ENCODE measurements at regions not wholly inside any gene's neighbourhood (a gene's known extent, or its start where the extent isn't known, plus 50 kb on each side); places are given as distances from the start of the nearest gene placed in this dataset.
"Not testable (repeated sequence)": the region's sequence is repeated elsewhere in the genome, so short reads cannot be mapped to it uniquely, and the experiment has no call there.

DNA sequence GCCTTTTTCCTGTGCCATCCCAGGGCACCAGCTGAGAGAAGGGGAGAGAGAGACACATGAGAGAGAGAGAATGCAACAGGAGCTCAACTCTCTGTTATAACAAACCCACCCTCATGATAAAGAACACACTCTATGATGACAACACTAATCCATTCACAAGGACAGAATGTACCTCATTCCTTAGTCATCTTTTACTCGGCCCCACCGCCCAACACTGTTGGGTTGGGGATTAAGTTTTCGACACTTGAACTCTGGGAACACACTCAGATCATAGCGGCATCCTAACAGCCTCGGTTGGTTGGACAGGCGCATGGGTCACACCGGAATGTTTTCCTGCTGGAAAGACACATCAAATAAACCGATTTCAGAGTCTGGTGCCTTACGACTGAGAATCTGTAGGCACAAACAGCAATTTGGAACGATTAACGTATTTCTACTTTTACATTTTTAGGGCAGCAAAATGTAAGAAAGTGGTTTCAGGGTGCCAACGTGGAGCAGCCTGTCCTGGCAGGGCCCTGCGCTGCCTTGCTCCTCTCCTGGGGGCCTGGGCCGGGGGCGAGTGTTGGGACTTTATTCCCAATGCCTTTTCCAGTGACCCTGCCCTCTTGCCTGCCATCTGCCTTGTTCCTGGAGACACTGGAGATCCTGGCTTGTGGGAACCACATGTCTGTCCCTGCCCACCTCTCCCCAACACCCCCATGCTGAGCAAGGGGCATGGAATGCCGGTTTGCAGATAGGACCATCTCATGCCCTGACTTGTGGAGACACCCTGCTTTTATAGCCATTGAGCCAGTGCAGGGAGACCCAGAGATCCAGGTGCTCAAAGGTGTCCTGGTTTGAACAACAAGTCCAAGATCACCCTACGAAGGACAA, 287.0 kb downstream of the TCERG1L start:
- no peak for DNase-seq

DNA sequence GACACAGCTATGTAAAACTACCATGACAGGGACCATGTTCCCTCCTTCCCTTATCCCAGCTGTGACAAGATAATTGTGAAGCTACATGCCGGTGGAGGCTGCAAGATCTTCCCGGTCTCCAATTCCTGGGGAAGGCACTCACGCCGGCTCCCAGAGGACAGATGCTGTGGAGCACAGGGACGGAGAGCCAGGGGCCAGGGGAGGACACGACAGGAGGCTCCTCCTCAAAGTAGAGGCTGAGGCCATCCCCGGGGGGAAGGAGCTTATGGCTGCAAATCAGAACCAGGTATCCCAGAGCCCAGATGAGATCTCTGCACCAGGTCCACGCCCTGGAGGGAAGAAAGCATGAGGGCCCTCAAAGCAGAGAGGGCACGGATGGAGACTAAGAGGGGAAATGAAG, 286.2 kb downstream of the TCERG1L start:
- DNase-seq: no peak

DNA sequence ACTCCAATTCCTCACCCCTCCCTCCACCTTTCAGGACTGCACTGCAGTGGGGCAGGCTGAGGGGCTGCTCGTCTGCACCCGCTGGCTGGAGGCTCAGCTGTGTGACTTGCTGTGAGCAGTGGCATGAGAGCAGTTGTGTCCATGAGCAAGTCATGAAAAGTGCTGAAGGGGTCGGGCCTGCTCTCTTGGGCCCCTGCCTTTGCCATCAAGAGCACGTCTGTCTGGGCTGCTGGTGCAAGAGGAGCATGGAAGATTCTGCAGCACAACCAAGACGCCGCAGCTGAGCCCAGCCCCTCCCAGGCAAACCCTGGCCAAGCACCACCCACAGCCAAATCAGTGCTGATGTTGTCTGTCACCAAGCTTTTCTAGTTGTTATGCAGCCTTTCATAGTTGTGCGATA, 284.3 kb downstream of the TCERG1L start:
- DNase-seq: no peak

DNA sequence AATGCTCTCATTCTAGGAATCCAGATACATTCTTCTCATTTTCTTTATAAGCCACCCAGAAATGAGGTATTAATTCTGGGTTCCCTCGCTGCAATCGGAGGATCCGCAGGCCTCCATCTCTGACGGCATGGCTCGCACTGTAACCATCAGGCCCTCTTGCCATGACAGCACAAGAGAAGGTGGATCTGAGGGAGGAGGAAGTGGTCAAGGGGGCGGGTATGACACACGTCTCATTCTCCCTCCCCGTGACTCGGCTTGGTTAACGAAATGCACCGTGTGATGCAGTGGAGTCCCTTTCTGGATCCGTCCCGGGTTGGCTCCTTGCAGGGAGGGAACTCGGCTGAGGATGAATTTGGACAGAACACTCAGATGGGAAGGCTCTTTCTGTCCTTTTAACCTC, 280.2 kb downstream of the TCERG1L start:
- DNase-seq: no peak

- DNase-seq: no peak
Observed at GRCh38 chr10:131032329-131033165, 279.0 kb downstream of the TCERG1L start.

- no peak for DNase-seq
Observed at GRCh38 chr10:131033166-131034085, 278.1 kb downstream of the TCERG1L start.

DNA sequence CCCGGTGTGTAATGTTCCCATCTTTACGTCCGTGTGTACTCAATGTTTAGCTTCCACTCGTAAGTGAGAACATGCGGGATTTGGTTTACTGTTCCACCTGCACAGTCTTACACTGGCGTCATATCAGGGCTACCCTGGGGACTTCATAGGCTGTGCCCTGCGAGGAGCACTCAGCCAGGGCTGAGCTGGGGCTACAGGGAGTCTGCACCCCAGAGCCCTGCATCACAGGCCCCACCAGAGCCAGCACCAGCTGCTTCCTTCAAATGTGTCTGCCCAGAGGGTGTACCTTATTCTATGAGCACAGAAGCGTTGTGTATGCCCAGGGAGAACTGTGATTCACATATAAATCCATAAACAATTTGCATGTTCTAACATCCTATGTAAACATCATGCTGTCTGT, 277.1 kb downstream of the TCERG1L start:
- DNase-seq: no peak

- DNase-seq: no peak
Observed at GRCh38 chr10:131035779-131036178, 275.7 kb downstream of the TCERG1L start.

DNA sequence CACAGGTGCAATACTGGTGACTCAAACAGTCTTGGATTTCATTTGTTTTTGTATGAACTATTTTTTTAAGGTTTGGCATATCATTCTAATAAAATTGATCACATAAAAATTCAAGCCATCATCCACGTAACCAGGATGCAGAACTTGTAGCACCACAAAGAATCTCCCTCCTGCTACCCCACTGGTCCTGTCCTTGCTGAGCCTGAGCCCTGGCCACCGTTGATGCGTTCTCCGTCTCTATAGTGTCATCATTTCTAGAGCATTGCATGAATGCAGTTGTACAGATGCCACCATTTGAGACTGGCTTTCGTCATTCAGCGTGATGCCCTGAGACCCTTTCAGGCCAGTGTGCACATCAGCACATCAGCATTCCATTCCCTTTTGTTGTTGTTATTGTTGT, 273.5 kb downstream of the TCERG1L start:
- DNase-seq: no peak

DNA sequence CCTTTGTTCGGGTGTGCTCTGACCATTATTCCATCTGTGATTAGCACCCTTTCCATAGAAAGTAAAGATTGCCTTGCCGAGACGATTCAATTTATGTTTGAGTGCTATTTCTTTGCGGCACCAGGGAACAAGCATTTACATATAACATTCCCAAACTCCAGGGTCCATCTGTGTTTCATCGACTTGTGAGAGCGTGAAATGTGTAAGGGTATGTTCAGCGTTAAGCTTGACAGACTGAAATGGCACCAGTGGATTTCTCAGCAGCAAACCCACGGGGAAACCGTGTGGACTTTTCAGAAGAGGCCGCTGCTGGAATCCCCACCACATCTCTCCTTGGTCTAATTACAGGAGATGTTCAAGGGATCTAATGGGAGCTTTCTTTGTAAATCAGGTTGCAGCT, 270.5 kb downstream of the TCERG1L start:
- no peak for DNase-seq

- DNase-seq: no peak
Observed at GRCh38 chr10:131041441-131041840, 270.1 kb downstream of the TCERG1L start.

- not testable (repeated sequence) for DNase-seq
Observed at GRCh38 chr10:131042015-131042414, 269.5 kb downstream of the TCERG1L start.
